RPMI8226 (cell line): ENCODE measurements at regions not wholly inside any gene's neighbourhood (a gene's known extent, or its start where the extent isn't known, plus 50 kb on each side); places are given as distances from the start of the nearest gene placed in this dataset.

Source experiments
- DNase-seq: peaks from one replicate; pipeline ENCODE4 v3.0.0-alpha.2; 2015

GRCh38 chr18:24993628-24994027, 358.3 kb downstream of the ZNF521 start:
- no peak for DNase-seq

DNA sequence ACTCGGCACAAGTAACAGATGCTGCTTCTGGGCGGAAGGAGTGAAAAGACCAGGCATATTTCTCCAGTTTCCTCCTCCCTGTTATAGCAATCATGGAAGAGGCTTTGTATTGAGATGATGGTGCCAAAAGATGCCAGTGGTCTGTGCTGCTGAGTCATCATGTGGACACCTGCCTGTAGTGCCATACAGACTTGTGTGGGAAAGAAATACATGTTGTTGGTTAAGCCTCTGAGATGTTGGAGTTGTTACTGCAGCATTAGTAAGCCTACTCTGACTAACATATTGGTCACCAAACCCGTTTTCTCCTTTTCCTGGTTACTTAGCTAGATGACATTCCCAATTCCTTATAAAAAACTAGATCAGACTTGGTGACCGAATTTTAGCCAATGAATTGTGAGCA, 356.9 kb downstream of the ZNF521 start:
- DNase-seq: no peak

DNA sequence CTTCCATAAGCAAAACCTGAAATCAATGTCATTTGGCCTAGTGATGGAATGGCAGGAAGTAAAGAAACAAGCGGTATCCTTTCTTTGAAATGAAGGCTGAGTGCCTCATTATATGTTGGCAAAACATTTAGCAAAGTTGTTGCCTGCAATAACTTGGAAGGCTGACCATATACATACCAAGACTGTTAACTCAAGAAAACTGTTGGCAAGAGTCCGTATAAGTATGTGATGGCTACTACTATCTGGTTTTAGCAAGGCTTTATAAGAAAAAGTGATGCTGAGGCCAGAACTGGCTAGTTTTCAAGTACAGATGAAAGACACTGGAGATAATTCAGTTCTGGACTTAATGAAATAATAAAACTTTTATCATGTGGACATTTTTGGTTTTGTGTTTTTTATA, 356.2 kb downstream of the ZNF521 start:
- no peak for DNase-seq

GRCh38 chr18:24999650-25000267, 352.2 kb downstream of the ZNF521 start:
- no peak for DNase-seq

DNA sequence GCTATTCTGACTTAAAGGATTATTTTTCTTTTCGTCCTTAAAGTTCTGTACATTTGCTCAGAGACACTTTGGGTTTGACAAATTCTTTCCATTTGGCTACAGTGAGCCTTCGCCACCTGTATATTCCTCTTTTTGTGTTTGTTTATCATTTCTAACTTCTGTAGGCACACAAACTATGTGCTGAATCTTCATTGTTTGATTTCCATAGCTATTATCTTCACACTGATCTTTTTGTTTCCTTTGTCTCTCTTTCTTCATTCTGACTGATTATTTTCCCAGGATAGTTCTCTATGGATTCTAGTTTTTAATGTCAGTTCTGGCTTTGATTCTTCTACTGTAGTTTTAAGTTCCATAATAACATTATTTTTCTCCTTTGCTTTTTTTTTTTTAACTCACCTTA, 350.2 kb downstream of the ZNF521 start:
- DNase-seq: no peak

DNA sequence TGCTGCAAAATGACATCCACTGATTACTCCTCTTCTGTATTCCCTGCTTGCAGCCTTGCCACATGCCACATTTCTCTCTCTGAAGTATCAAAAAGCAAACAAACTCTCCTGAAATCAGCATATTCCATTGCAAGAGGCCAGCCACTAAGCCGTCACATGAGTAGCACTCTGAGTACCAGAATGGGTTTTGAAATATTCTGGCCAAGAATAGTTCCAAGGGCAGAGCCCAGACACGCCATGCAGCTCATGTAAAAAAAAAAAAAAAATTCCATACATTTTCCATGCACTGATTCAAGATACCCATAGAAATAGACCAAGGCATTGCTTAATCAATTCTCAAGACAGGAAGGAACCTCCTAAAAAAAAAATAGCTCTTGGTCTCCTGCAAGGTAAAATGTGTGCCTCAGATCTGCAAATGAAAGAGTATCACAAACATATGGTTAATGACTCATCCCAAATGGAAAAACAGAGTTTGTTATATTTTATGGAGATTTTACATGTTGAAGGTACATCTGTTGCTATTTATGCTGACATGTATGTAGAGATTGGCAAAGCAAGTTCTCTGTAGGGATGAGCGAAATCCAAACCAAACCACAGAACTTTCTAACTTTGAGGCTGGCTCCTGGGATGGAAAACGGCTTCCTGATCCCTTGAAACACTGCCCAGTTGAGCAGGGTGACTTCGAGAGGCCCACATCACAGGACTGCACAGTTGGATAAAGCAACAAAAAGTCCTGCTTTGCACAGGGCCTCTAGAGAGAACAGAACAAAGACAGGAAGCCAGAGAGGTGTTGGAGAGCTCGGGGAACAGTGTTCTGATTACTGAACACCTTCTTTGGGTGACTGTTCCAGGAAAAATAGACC, 346.2 kb downstream of the ZNF521 start:
- no peak for DNase-seq

DNA sequence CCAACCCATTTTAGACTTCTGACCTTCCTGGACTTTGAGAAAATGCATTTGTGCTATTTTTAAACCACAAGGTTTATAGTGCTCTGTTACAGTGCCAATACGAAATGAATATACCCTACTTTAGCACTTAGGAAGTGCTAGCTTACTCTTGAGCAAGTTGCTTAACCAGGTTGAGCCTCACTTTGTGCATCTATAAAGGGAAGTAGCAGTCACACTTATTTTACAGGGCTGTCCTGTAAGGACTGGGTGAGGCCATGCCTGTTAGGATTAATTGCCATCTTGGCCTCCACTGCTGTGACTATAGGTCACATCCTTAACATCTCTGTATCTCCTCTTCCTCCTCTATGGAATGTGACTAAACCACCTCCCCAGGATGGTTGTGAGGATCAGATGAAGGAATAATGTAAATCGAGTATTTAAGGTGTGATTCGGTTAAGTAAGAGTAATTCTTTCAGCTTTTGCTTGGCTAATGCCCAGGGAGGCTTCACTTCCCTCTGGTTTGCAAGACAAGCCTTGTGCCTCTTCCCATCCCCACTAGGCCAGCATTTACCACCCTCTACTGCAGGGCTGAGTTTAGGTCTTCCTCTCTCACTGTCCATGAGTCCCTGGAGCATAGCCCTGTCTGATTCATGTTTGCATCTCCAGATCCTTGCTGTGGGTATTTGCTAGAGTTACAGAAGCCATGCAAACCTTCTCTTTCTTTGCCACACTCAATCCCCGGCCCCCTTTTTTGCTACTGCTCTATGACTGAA, 341.2 kb downstream of the ZNF521 start:
- DNase-seq: no peak
